GM12878 (cell line): ENCODE measurements at regions not wholly inside any gene's neighbourhood (a gene's known extent, or its start where the extent isn't known, plus 50 kb on each side); places are given as distances from the start of the nearest gene placed in this dataset.

Source experiments
- CEBPB ChIP-seq, 2 experiments: fragments of 150-350 bp in 1 of 2; IDR thresholded peaks; 2 replicates each; pipeline ENCODE4 v1.6.1; 2012 to 2014; ENCODE audit warnings: low read depth in 2 of 2, low read length in 2 of 2, borderline replicate concordance in 1 of 2, inconsistent platforms in 1 of 2
- EZH2 ChIP-seq: IDR thresholded peaks from 2 replicates; pipeline ENCODE4 v1.6.1; 2012; ENCODE audit warnings: low read depth, mild to moderate bottlenecking, control low read depth, inconsistent platforms, low read length, borderline replicate concordance; ENCODE audit not compliant: control insufficient read depth
- JUND ChIP-seq: IDR thresholded peaks from 2 replicates; pipeline ENCODE4 v1.6.1; 2012; ENCODE audit warnings: low read depth, mild to moderate bottlenecking, low read length, improper control_type of control experiment, moderate library complexity
- POLR2A ChIP-seq: IDR thresholded peaks from 2 replicates; pipeline ENCODE4 v1.6.1; 2011; ENCODE audit warnings: low read depth, mild to moderate bottlenecking, low read length
- POLR2AphosphoS5 ChIP-seq: IDR thresholded peaks from 2 replicates; pipeline ENCODE4 v1.6.1; 2011; ENCODE audit warnings: mild to moderate bottlenecking, low read length, inconsistent platforms
- RB1 ChIP-seq: fragments of 450-650 bp; formaldehyde crosslinking; IDR thresholded peaks from 2 replicates; pipeline ENCODE4 v1.6.1; 2017; ENCODE audit warnings: mild to moderate bottlenecking, borderline replicate concordance

DNA sequence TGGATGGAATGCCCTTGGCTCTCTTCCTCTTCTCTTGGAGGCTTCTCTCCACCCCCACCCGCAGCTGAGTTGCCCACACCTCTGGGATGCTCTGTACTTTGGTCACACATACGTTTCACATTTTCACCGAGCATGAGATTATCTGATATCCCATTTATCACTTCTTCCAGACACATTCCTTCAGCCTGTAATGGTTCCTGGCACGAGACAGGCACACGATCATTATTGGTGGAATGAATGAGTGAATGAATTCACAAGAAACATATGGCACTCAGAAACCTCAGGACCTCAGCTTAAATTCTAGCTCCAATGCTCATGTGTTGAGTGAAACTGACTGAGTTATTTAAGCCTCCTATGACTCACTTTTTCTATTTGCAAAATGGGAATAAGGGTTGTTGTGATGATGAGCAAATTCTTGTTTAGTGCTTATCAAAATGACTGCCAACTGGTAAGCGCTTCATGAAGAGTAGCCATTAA is 242.7 kb upstream of the JUN start:
- no peak for TF ChIP-seq JUND
- no peak for TF ChIP-seq RB1
- TF ChIP-seq CEBPB (IDR thresholded peaks at IDR 0.05; ENCODE audit: borderline replicate concordance in 1 of 2, low read depth in 2 of 2, low read length in 2 of 2), result no peak
- no peak for TF ChIP-seq EZH2
- no peak for TF ChIP-seq POLR2AphosphoS5
- TF ChIP-seq POLR2A, result no peak
